Activated naive CD8-positive, alpha-beta T cell treated with anti-CD3 and anti-CD28 coated beads, Interleukin-2, amount 50 U/mL, for 24 hours (primary cell): ENCODE measurements at regions not wholly inside any gene's neighbourhood (a gene's known extent, or its start where the extent isn't known, plus 50 kb on each side); places are given as distances from the start of the nearest gene placed in this dataset.
A peak's percentile ranks its signal among the peaks of the same experiment; 100 is the strongest.

Experiments used
- ATAC-seq: fragments of 150-1000 bp; cut with Tn5 transposase; one replicate; pipeline ENCODE4 v1.10.0; 2021
- DNase-seq: peaks from one replicate; pipeline ENCODE4 v3.0.0; 2021
- H3K27ac Mint-ChIP-seq: one replicate; pipeline ENCODE4 v1.8.0; 2021; ENCODE audit warnings: mild to moderate bottlenecking, mixed read lengths
- H3K27me3 Mint-ChIP-seq: one replicate; pipeline ENCODE4 v1.8.0; 2021; ENCODE audit warnings: mixed read lengths
- H3K36me3 Mint-ChIP-seq: one replicate; pipeline ENCODE4 v1.8.0; 2021; ENCODE audit warnings: low read depth, mixed read lengths
- H3K4me1 Mint-ChIP-seq: one replicate; pipeline ENCODE4 v1.8.0; 2021; ENCODE audit warnings: mixed read lengths
- H3K4me3 Mint-ChIP-seq: one replicate; pipeline ENCODE4 v1.8.0; 2021; ENCODE audit warnings: mild to moderate bottlenecking, moderate library complexity, mixed read lengths
- H3K9me3 Mint-ChIP-seq: one replicate; pipeline ENCODE4 v1.8.0; 2021; ENCODE audit warnings: mixed read lengths

DNA sequence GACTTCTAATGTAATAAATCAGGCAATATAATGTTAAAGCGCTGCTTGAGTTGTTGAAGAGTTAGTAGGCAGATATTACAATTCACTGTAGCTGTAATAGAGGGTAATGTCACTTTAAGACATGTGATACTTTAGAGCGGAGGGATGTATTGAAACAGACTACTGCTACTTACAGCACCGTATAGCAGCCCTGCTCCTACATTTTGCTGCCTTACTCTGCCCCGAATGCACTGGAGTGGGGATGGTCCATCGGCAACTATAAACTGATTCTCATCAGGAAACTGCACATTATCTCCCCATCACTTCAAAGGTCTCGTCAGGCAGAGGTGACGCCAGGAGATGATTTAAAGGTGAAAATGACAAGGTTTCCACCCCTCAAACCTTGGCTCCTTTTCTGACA is 349.7 kb upstream of the SUCLG2 start:
- Mint-ChIP-seq H3K27ac (no peak overlapping the region), H3K27me3 (peaks cover 31% of the 10 kb centered on the region), H3K36me3 (no peaks in the 10 kb centered on the region), H3K4me1 (peaks cover 9% of the 10 kb centered on the region), H3K4me3 (no peak overlapping the region), H3K9me3 (peaks cover 7% of the 10 kb centered on the region)
- DNase-seq (no peak), ATAC-seq (no peak)

DNA sequence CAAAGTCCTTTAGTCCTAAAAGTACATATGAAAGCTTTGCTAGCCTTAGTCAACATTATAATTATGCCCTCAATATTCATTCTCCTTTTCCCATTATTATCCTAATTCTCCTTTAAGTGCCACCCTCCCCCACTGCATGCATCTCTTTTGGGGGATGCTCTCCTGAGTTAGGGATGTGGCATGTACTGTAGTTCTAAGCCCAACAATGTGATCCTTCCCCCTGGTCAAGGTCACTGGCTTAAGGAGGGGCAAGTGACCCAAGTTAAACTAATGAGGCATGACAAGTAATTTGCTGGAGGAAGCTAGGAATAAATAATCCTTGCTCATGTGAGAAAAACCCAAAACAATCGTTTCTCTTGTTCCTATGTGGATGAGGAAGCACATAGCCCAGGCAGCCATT is 343.9 kb upstream of the SUCLG2 start:
- Mint-ChIP-seq H3K4me1 (no peaks in the 10 kb centered on the region), H3K27ac (no peak overlapping the region), H3K36me3 (no peaks in the 10 kb centered on the region), H3K4me3 (no peak overlapping the region), H3K27me3 (peaks cover 7% of the 10 kb centered on the region), H3K9me3 (peaks cover 7% of the 10 kb centered on the region)
- no peak for ATAC-seq
- no peak for DNase-seq

- DNase-seq (no peak), ATAC-seq (no peak)
- H3K9me3 Mint-ChIP-seq = peaks cover 1% of the 10 kb centered on the region
- peaks cover 2% of the 10 kb centered on the region for H3K27me3 Mint-ChIP-seq
- no peak overlapping the region for H3K27ac Mint-ChIP-seq
- no peaks in the 10 kb centered on the region for H3K4me1 Mint-ChIP-seq
- H3K4me3 Mint-ChIP-seq = no peak overlapping the region
- no peaks in the 10 kb centered on the region for H3K36me3 Mint-ChIP-seq
These were observed 340.8 kb upstream of the SUCLG2 start for GRCh38 chr3:67995206-67995605.

DNA sequence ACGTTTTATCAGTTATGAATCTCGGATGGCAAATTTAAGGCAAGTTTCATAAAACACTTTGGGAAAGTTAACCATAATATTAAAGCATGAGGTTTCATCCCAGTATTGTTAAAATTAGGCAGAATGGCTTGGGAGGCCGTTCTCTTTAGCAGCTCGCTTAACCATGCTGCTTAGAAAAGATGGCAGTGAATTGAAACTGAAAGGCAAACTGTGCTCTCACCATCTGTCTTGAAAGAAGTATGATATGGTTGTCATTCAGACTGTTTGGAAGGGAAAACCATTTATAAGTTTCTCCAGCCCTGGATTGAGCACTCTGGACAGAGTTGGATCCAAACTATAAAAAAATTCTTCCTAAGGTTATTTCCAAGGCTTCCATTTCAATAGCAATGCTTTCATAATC is 332.3 kb upstream of the SUCLG2 start:
- no peaks in the 10 kb centered on the region for H3K4me1 Mint-ChIP-seq
- no peak overlapping the region for H3K4me3 Mint-ChIP-seq
- H3K27ac Mint-ChIP-seq = no peak overlapping the region
- no peaks in the 10 kb centered on the region for H3K9me3 Mint-ChIP-seq
- H3K36me3 Mint-ChIP-seq = no peaks in the 10 kb centered on the region
- no peak for DNase-seq
- no peaks in the 10 kb centered on the region for H3K27me3 Mint-ChIP-seq
- ATAC-seq = no peak

- Mint-ChIP-seq H3K27me3 (no peaks in the 10 kb centered on the region), H3K36me3 (no peaks in the 10 kb centered on the region), H3K27ac (no peak overlapping the region), H3K4me1 (no peaks in the 10 kb centered on the region), H3K9me3 (no peaks in the 10 kb centered on the region), H3K4me3 (no peak overlapping the region)
- no peak for DNase-seq
- no peak for ATAC-seq
These were observed 328.8 kb upstream of the SUCLG2 start for GRCh38 chr3:67983166-67983565.

DNA sequence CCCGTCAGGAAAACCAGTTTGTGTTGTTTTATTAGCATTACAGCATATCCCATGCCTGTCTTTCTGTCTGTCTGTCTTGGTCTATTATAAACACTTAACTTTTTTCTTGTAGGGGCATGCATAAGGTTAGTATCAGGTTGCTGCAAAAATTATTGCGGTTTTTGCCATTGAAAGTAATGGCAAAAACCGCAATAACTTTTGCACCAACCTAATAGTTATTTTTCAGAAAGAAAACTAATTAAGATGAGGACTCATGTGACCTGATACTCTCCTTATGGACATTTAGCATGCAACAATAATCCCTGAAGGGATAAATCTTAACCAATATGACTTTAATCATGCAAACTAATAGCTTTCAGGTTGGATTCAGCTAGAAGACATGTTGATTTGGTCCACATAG is 326.7 kb upstream of the SUCLG2 start:
- no peaks in the 10 kb centered on the region for H3K36me3 Mint-ChIP-seq
- H3K4me1 Mint-ChIP-seq = no peaks in the 10 kb centered on the region
- H3K27me3 Mint-ChIP-seq = no peaks in the 10 kb centered on the region
- H3K9me3 Mint-ChIP-seq = no peaks in the 10 kb centered on the region
- H3K4me3 Mint-ChIP-seq = no peak overlapping the region
- no peak for ATAC-seq
- DNase-seq = no peak
- H3K27ac Mint-ChIP-seq = no peak overlapping the region

GRCh38 chr3:67979342-67979741 is 324.9 kb upstream of the SUCLG2 start:
- ATAC-seq = no peak
- no peak overlapping the region for H3K4me3 Mint-ChIP-seq
- no peaks in the 10 kb centered on the region for H3K36me3 Mint-ChIP-seq
- no peak overlapping the region for H3K27ac Mint-ChIP-seq
- no peaks in the 10 kb centered on the region for H3K27me3 Mint-ChIP-seq
- no peaks in the 10 kb centered on the region for H3K4me1 Mint-ChIP-seq
- H3K9me3 Mint-ChIP-seq = no peaks in the 10 kb centered on the region
- no peak for DNase-seq

- ATAC-seq = no peak
- Mint-ChIP-seq H3K4me1 (no peaks in the 10 kb centered on the region), H3K9me3 (no peaks in the 10 kb centered on the region), H3K36me3 (no peaks in the 10 kb centered on the region), H3K4me3 (no peak overlapping the region), H3K27me3 (no peaks in the 10 kb centered on the region), H3K27ac (no peak overlapping the region)
- DNase-seq = no peak
These were observed 323.4 kb upstream of the SUCLG2 start for GRCh38 chr3:67977762-67978161.

DNA sequence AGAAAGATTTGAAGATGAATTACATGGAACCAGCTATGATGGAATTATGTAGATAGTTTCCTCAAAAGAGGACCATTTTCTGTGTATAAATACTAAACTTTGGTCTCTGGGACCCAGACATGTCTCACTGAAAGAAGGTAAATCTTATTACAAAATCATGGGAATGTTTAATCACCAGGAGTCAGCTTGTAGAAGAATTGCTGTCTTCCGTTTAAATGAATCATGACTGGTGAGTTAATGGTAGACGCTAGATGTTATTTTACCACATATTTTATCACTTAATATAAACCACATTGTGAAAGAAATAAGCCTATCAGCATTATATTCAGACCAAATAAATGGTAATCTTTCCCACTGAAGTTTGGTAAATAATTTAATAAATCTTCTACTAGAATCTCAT is 322.3 kb upstream of the SUCLG2 start:
- H3K4me1 Mint-ChIP-seq = no peaks in the 10 kb centered on the region
- DNase-seq = no peak
- no peak overlapping the region for H3K4me3 Mint-ChIP-seq
- no peak for ATAC-seq
- no peaks in the 10 kb centered on the region for H3K36me3 Mint-ChIP-seq
- H3K9me3 Mint-ChIP-seq = no peaks in the 10 kb centered on the region
- H3K27ac Mint-ChIP-seq = no peak overlapping the region
- H3K27me3 Mint-ChIP-seq = no peaks in the 10 kb centered on the region

GRCh38 chr3:67964596-67964995 is 310.2 kb upstream of the SUCLG2 start:
- Mint-ChIP-seq H3K36me3 (peaks cover 2% of the 10 kb centered on the region), H3K4me3 (no peak overlapping the region), H3K4me1 (no peaks in the 10 kb centered on the region), H3K9me3 (peaks cover 25% of the 10 kb centered on the region), H3K27ac (no peak overlapping the region), H3K27me3 (no peaks in the 10 kb centered on the region)
- DNase-seq (no peak), ATAC-seq (no peak)

- Mint-ChIP-seq H3K9me3 (peaks cover 27% of the 10 kb centered on the region), H3K36me3 (no peaks in the 10 kb centered on the region), H3K27ac (no peak overlapping the region), H3K4me1 (no peaks in the 10 kb centered on the region), H3K27me3 (no peaks in the 10 kb centered on the region), H3K4me3 (no peak overlapping the region)
- no peak for DNase-seq
- peak; percentile 7 for ATAC-seq
These were observed 302.9 kb upstream of the SUCLG2 start for GRCh38 chr3:67957268-67957667.

GRCh38 chr3:67947808-67948508 is 293.5 kb upstream of the SUCLG2 start:
- H3K27ac Mint-ChIP-seq = no peak overlapping the region
- H3K9me3 Mint-ChIP-seq = peaks cover 36% of the 10 kb centered on the region
- no peak for ATAC-seq
- H3K27me3 Mint-ChIP-seq = no peaks in the 10 kb centered on the region
- peak; percentile 24 for DNase-seq
- H3K4me3 Mint-ChIP-seq = peak overlapping the region; percentile 64
- H3K4me1 Mint-ChIP-seq = peaks cover 15% of the 10 kb centered on the region
- no peaks in the 10 kb centered on the region for H3K36me3 Mint-ChIP-seq

DNA sequence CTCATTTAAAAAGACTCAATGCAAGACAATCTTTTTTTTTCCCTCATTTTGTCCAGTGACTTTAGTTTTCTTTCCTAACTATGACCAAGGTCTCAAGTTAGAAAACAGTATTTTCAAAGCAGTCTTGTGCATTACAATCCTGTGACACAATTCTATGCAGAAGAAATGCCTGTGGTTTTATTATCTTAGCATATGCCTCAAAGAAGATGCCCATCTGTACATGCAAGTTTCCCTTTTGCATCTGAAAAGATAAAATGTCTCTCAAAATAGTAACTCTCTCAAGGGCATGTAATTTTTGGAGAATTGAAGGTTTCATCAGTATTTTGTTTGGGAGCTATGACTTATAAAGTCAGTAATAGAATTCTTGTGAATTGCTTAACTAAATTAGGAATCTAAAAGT is 292.0 kb upstream of the SUCLG2 start:
- Mint-ChIP-seq H3K9me3 (peaks cover 25% of the 10 kb centered on the region), H3K36me3 (no peaks in the 10 kb centered on the region), H3K27ac (no peak overlapping the region), H3K4me1 (peaks cover 20% of the 10 kb centered on the region), H3K27me3 (no peaks in the 10 kb centered on the region), H3K4me3 (no peak overlapping the region)
- ATAC-seq (no peak), DNase-seq (no peak)

- Mint-ChIP-seq H3K27ac (no peak overlapping the region), H3K27me3 (no peaks in the 10 kb centered on the region), H3K4me3 (no peak overlapping the region), H3K4me1 (peaks cover 27% of the 10 kb centered on the region), H3K9me3 (peaks cover 10% of the 10 kb centered on the region), H3K36me3 (no peaks in the 10 kb centered on the region)
- DNase-seq = no peak
- no peak for ATAC-seq
These were observed 289.1 kb upstream of the SUCLG2 start for GRCh38 chr3:67943546-67943945.

DNA sequence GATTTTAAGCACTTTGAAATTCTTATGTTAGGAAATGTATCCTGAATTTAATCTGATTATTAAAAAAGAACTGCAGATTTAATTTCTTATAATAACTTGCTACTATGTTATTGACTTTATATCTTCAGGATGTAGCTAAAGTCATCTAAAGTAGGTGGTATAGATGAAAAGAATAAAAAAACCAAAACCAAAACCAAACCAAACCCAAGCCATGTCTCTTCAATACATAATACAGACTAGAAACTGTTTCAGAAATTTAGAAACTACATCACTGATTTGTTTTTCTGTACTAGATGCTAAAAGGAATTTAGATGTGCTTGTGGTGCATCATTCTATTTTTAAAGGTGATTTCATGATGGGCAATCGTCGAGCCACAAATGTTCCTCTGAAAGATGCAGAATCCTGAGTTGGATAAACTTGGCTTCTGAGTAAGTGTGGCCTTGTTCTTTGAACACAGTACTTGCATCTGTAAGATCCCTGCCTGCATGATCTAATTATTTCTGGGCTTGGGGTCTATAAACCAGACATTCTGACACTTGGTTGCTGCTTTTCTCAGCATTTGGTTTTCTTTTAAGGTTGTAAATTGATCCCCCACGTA is 287.1 kb upstream of the SUCLG2 start:
- H3K9me3 Mint-ChIP-seq = peaks cover 10% of the 10 kb centered on the region
- H3K4me3 Mint-ChIP-seq = no peak overlapping the region
- peaks cover 14% of the 10 kb centered on the region for H3K4me1 Mint-ChIP-seq
- H3K36me3 Mint-ChIP-seq = no peaks in the 10 kb centered on the region
- ATAC-seq (no peak), DNase-seq (no peak)
- H3K27me3 Mint-ChIP-seq = no peaks in the 10 kb centered on the region
- H3K27ac Mint-ChIP-seq = no peak overlapping the region
